Left lung (tissue), 4 donors: ENCODE measurements at regions not wholly inside any gene's neighbourhood (a gene's known extent, or its start where the extent isn't known, plus 50 kb on each side); places are given as distances from the start of the nearest gene placed in this dataset.

Experiments
- ATAC-seq: fragments of 200-7000 bp; cut with Tn5 transposase; one replicate; pipeline ENCODE4 v1.9.1; 2020; ENCODE audit warnings: moderate library complexity
- DNase-seq, 4 donors: peaks; one replicate each; pipeline ENCODE4 v3.0.0-alpha.2; 2013 to 2020
- H3K27ac ChIP-seq, 2 donors: fragments of 200-600 bp; sonication (generic) in 1 of 2; one replicate each; pipeline versions ENCODE4 v1.5.0 to v1.8.0; 2020 to 2021
- H3K27me3 ChIP-seq, 2 donors: fragments of 200-600 bp; sonication (generic) in 1 of 2; one replicate each; pipeline versions ENCODE4 v1.5.0 to v1.8.0; 2020 to 2021
- H3K36me3 ChIP-seq, 2 donors: fragments of 200-600 bp; sonication (generic) in 1 of 2; one replicate each; pipeline versions ENCODE4 v1.5.0 to v1.8.0; 2020 to 2021
- H3K4me1 ChIP-seq, 2 donors: fragments of 200-600 bp; one replicate each; pipeline ENCODE4 v1.8.0; 2021
- H3K4me3 ChIP-seq, 2 donors: fragments of 200-600 bp; sonication (generic) in 1 of 2; one replicate each; pipeline versions ENCODE4 v1.5.0 to v1.8.0; 2020 to 2021; ENCODE audit warnings: mild to moderate bottlenecking in 1 of 2
- H3K9me3 ChIP-seq, 2 donors: fragments of 200-600 bp; sonication (generic) in 1 of 2; one replicate each; pipeline versions ENCODE4 v1.5.0 to v1.8.0; 2020 to 2021
- CTCF ChIP-seq, 2 donors: fragments of 200-600 bp; sonication (generic) in 1 of 2; IDR thresholded peaks; one replicate each; pipeline versions ENCODE4 v1.5.0 to v1.8.0; 2021; ENCODE audit warnings: antibody characterized with exemption in 2 of 2
- intact Hi-C, 2 donors: fragments of 100-400 bp; cut with DNase I; formaldehyde crosslinking; loops; one replicate each; pipeline versions ENCODE4 v1.11.2 to v1.14.2; 2022
- donor health status: DM: no; HTN: yes; CAD: no.
- donor health status: DM: no; HTN: no; CAD: no.

GRCh38 chr1:22325531-22326371 is 125.9 kb upstream of the ZBTB40 start:
- no peak for TF ChIP-seq CTCF (IDR thresholded peaks at IDR 0.05)
- H3K4me3 ChIP-seq, result no peak overlapping the region
- peaks cover 0 to 7% of the 10 kb centered on the region in 2 donors for H3K27me3 ChIP-seq
- DNase-seq (no peak), ATAC-seq (no peak)
- intact Hi-C loops, result no loop called here
- no peaks in the 10 kb centered on the region for H3K9me3 ChIP-seq
- H3K36me3 ChIP-seq, result no peaks in the 10 kb centered on the region
- H3K27ac ChIP-seq, result no peak overlapping the region
- H3K4me1 ChIP-seq, result no peaks in the 10 kb centered on the region

GRCh38 chr1:22326372-22326915 is 125.2 kb upstream of the ZBTB40 start:
- ATAC-seq (no peak), DNase-seq (no peak)
- no peaks in the 10 kb centered on the region for H3K4me1 ChIP-seq
- no peak overlapping the region for H3K4me3 ChIP-seq
- H3K27me3 ChIP-seq, result peaks cover 0 to 7% of the 10 kb centered on the region in 2 donors
- no peaks in the 10 kb centered on the region for H3K36me3 ChIP-seq
- H3K27ac ChIP-seq, result no peak overlapping the region
- intact Hi-C loops, result no loop called here
- no peaks in the 10 kb centered on the region for H3K9me3 ChIP-seq
- no peak for TF ChIP-seq CTCF (IDR thresholded peaks at IDR 0.05)

- H3K4me1 ChIP-seq, result no peaks in the 10 kb centered on the region
- ATAC-seq (no peak), DNase-seq (no peak)
- intact Hi-C loops, result no loop called here
- no peaks in the 10 kb centered on the region for H3K9me3 ChIP-seq
- no peaks in the 10 kb centered on the region for H3K36me3 ChIP-seq
- H3K27ac ChIP-seq, result no peak overlapping the region
- H3K4me3 ChIP-seq, result no peak overlapping the region
- TF ChIP-seq CTCF (IDR thresholded peaks at IDR 0.05), result no peak
- peaks cover 0 to 7% of the 10 kb centered on the region in 2 donors for H3K27me3 ChIP-seq
Observed at GRCh38 chr1:22326931-22327330, 124.7 kb upstream of the ZBTB40 start.

- no peaks in the 10 kb centered on the region for H3K4me1 ChIP-seq
- H3K27me3 ChIP-seq, result peaks cover 0 to 12% of the 10 kb centered on the region in 2 donors
- DNase-seq (no peak), ATAC-seq (no peak)
- intact Hi-C loops, result no loop called here
- H3K4me3 ChIP-seq, result no peak overlapping the region
- TF ChIP-seq CTCF (IDR thresholded peaks at IDR 0.05), result no peak
- no peaks in the 10 kb centered on the region for H3K36me3 ChIP-seq
- H3K27ac ChIP-seq, result no peak overlapping the region
- H3K9me3 ChIP-seq, result no peaks in the 10 kb centered on the region
Observed at GRCh38 chr1:22327411-22327810, 124.2 kb upstream of the ZBTB40 start.

- ATAC-seq (no peak), DNase-seq (no peak)
- intact Hi-C loops, result no loop called here
- Histone ChIP-seq H3K4me3 (no peak overlapping the region), H3K9me3 (no peaks in the 10 kb centered on the region), H3K4me1 (no peaks in the 10 kb centered on the region), H3K36me3 (no peaks in the 10 kb centered on the region), H3K27me3 (peaks cover 0 to 21% of the 10 kb centered on the region in 2 donors), H3K27ac (no peak overlapping the region)
- TF ChIP-seq CTCF (IDR thresholded peaks at IDR 0.05), result no peak
Observed at GRCh38 chr1:22328331-22329147, 123.1 kb upstream of the ZBTB40 start.
